Caco-2 (cell line): ENCODE measurements at regions not wholly inside any gene's neighbourhood (a gene's known extent, or its start where the extent isn't known, plus 50 kb on each side); places are given as distances from the start of the nearest gene placed in this dataset.

Experiments used
- BruUV-seq: library from RNA; stranded (reverse); fragments of 400-500 nt; replicated peaks from 2 replicates; lab custom pipeline; 2021; lab: Mats Ljungman, UMichigan
- CTCF ChIA-PET: fragments of 300-600 bp; sonication (Branson Sonifier 250); formaldehyde crosslinking; loops from one replicate; lab custom pipeline; 2022; ENCODE audit warnings: antibody characterized with exemption; lab: Charles Lee
- POLR2A ChIA-PET: fragments of 300-600 bp; sonication (Branson Sonifier 250); formaldehyde crosslinking; loops from one replicate; lab custom pipeline; 2022; ENCODE audit warnings: antibody characterized with exemption; lab: Charles Lee
- DNase-seq, 2 experiments: peaks; one replicate each; pipeline versions ENCODE4 v3.0.0 to v3.0.0-alpha.2; 2020 to 2022
- H3K27me3 ChIP-seq: replicated peaks from 2 replicates; pipeline ENCODE4 v1.6.0; 2011; ENCODE audit warnings: low read length; ENCODE audit not compliant: control insufficient read depth, insufficient read depth
- H3K36me3 ChIP-seq: 2 replicates; pipeline ENCODE4 v1.5.1; 2011; ENCODE audit warnings: low read length; ENCODE audit not compliant: control insufficient read depth, insufficient read depth
- H3K4me1 ChIP-seq: fragments of 250-450 bp; sonication (Bioruptor Pico); 2 replicates; pipeline ENCODE4 v1.5.1; 2020; ENCODE audit warnings: mild to moderate bottlenecking
- H3K4me3 ChIP-seq: 2 replicates; pipeline ENCODE4 v1.5.1; 2011; ENCODE audit warnings: low read depth, mild to moderate bottlenecking, control low read depth, low read length
- H3K9me3 ChIP-seq: fragments of 250-450 bp; sonication (Bioruptor Pico); 2 replicates; pipeline ENCODE4 v1.5.1; 2020; ENCODE audit warnings: mild to moderate bottlenecking, moderate library complexity
- H3K27ac Mint-ChIP-seq: one replicate; pipeline ENCODE4 v1.8.0; 2022; ENCODE audit warnings: mixed read lengths; ENCODE audit not compliant: unreplicated experiment
- H3K27me3 Mint-ChIP-seq: one replicate; pipeline ENCODE4 v1.8.0; 2022; ENCODE audit warnings: mixed read lengths; ENCODE audit not compliant: insufficient read depth, unreplicated experiment
- H3K36me3 Mint-ChIP-seq: one replicate; pipeline ENCODE4 v1.8.0; 2022; ENCODE audit warnings: mild to moderate bottlenecking, mixed read lengths; ENCODE audit not compliant: insufficient read depth, unreplicated experiment
- H3K4me1 Mint-ChIP-seq: one replicate; pipeline ENCODE4 v1.8.0; 2022; ENCODE audit warnings: low read depth, mixed read lengths; ENCODE audit not compliant: unreplicated experiment
- H3K4me3 Mint-ChIP-seq: one replicate; pipeline ENCODE4 v1.8.0; 2022; ENCODE audit warnings: mild to moderate bottlenecking, moderate library complexity, mixed read lengths; ENCODE audit not compliant: unreplicated experiment
- H3K9me3 Mint-ChIP-seq: one replicate; pipeline ENCODE4 v1.8.0; 2022; ENCODE audit warnings: mixed read lengths; ENCODE audit not compliant: unreplicated experiment
- CTCF ChIP-seq, 2 experiments: fragments of 200-600 bp in 1 of 2; IDR thresholded peaks; 1 replicate in 1 of 2; 2 replicates in 1 of 2; pipeline versions ENCODE4 v1.5.1 to v1.8.0; 2011 to 2022; ENCODE audit warnings: antibody characterized with exemption in 1 of 2, control low read depth in 1 of 2, inconsistent platforms in 1 of 2, low read depth in 1 of 2, low read length in 1 of 2, mild to moderate bottlenecking in 1 of 2, moderate library complexity in 1 of 2; ENCODE audit not compliant: insufficient read depth in 1 of 2, severe bottlenecking in 1 of 2, unreplicated experiment in 1 of 2
- intact Hi-C: fragments of 100-400 bp; cut with micrococcal nuclease; formaldehyde crosslinking; loops from one replicate; pipeline ENCODE4 v1.10.0; 2022; ENCODE audit not compliant: unreplicated experiment

- no peaks in the 10 kb centered on the region for H3K9me3 ChIP-seq
- H3K36me3 ChIP-seq: peaks cover 1% of the 10 kb centered on the region
- no peaks in the 10 kb centered on the region for H3K27me3 ChIP-seq
- intact Hi-C loops: no loop called here
- H3K36me3 Mint-ChIP-seq: peaks cover 34% of the 10 kb centered on the region
- no peak overlapping the region for H3K4me3 ChIP-seq
- DNase-seq: no peak
- no peaks in the 10 kb centered on the region for H3K9me3 Mint-ChIP-seq
- H3K4me1 Mint-ChIP-seq: peaks cover 8% of the 10 kb centered on the region
- no peak for TF ChIP-seq CTCF (IDR thresholded peaks at IDR 0.05; ENCODE audit: insufficient read depth in 1 of 2, low read depth in 1 of 2, low read length in 1 of 2, severe bottlenecking in 1 of 2, unreplicated experiment in 1 of 2)
- H3K27me3 Mint-ChIP-seq: no peaks in the 10 kb centered on the region
- H3K4me1 ChIP-seq: peaks cover 14% of the 10 kb centered on the region
- H3K4me3 Mint-ChIP-seq: no peak overlapping the region
- BruUV-seq: no TSS peak
- CTCF ChIA-PET: no interaction called here
- POLR2A ChIA-PET: no interaction called here
- H3K27ac Mint-ChIP-seq: no peak overlapping the region
These were observed 433.1 kb upstream of the C2CD4B start for GRCh38 chr15:62598217-62598616.

- Mint-ChIP-seq H3K36me3 (peaks cover 20% of the 10 kb centered on the region), H3K4me3 (no peak overlapping the region), H3K27me3 (no peaks in the 10 kb centered on the region), H3K4me1 (peaks cover 7% of the 10 kb centered on the region), H3K9me3 (no peaks in the 10 kb centered on the region), H3K27ac (no peak overlapping the region)
- no peak for DNase-seq
- H3K4me3 ChIP-seq: no peak overlapping the region
- no peaks in the 10 kb centered on the region for H3K9me3 ChIP-seq
- BruUV-seq: no TSS peak
- no peaks in the 10 kb centered on the region for H3K36me3 ChIP-seq
- intact Hi-C loops: no loop called here
- H3K4me1 ChIP-seq: 0 out of 2 replicates have a peak, but pooled peaks cover 9% of the 10 kb centered on the region
- no peaks in the 10 kb centered on the region for H3K27me3 ChIP-seq
- TF ChIP-seq CTCF (IDR thresholded peaks at IDR 0.05; ENCODE audit: insufficient read depth in 1 of 2, low read depth in 1 of 2, low read length in 1 of 2, severe bottlenecking in 1 of 2, unreplicated experiment in 1 of 2): no peak
- CTCF ChIA-PET: no interaction called here
- POLR2A ChIA-PET: no interaction called here
These were observed 435.0 kb upstream of the C2CD4B start for GRCh38 chr15:62599791-62600777.

- ChIA-PET POLR2A (no interaction called here), CTCF (no interaction called here)
- H3K4me3 Mint-ChIP-seq: no peak overlapping the region
- peaks cover 8% of the 10 kb centered on the region for H3K4me1 Mint-ChIP-seq
- no peak for TF ChIP-seq CTCF (IDR thresholded peaks at IDR 0.05; ENCODE audit: insufficient read depth in 1 of 2, low read depth in 1 of 2, low read length in 1 of 2, severe bottlenecking in 1 of 2, unreplicated experiment in 1 of 2)
- Histone ChIP-seq H3K27me3 (no peaks in the 10 kb centered on the region), H3K4me1 (0 out of 2 replicates have a peak, but pooled peaks cover 9% of the 10 kb centered on the region), H3K9me3 (no peaks in the 10 kb centered on the region), H3K36me3 (no peaks in the 10 kb centered on the region), H3K4me3 (no peak overlapping the region)
- no peaks in the 10 kb centered on the region for H3K27me3 Mint-ChIP-seq
- peaks cover 16% of the 10 kb centered on the region for H3K36me3 Mint-ChIP-seq
- no peak for DNase-seq
- intact Hi-C loops: no loop called here
- no peaks in the 10 kb centered on the region for H3K9me3 Mint-ChIP-seq
- no TSS peak for BruUV-seq
- H3K27ac Mint-ChIP-seq: no peak overlapping the region
These were observed 436.9 kb upstream of the C2CD4B start for GRCh38 chr15:62601777-62602545.
